Stomach (tissue), 4 donors: ENCODE measurements at regions not wholly inside any gene's neighbourhood (a gene's known extent, or its start where the extent isn't known, plus 50 kb on each side); places are given as distances from the start of the nearest gene placed in this dataset.

Experiments used
- CTCF ChIP-seq, 7 experiments: fragments of 450-650 bp in 4 of 7; fragments of 200-600 bp in 3 of 7; sonication (generic) in 3 of 7; IDR thresholded peaks; one replicate each; pipeline ENCODE4 v1.5.1; 2016 to 2019; ENCODE audit warnings: antibody characterized with exemption in 7 of 7, control low read depth in 2 of 7, mild to moderate bottlenecking in 1 of 7
- EP300 ChIP-seq: sonication (generic); formaldehyde crosslinking; IDR thresholded peaks from one replicate; pipeline ENCODE4 v1.6.1; 2017; ENCODE audit warnings: antibody characterized with exemption
- POLR2A ChIP-seq, 4 donors: fragments of 450-650 bp; IDR thresholded peaks; one replicate each; pipeline ENCODE4 v1.6.1; 2016; ENCODE audit warnings: antibody characterized with exemption in 4 of 4, control low read depth in 2 of 4, mild to moderate bottlenecking in 1 of 4, moderate library complexity in 1 of 4
- POLR2AphosphoS5 ChIP-seq, 3 donors: sonication (generic); formaldehyde crosslinking; IDR thresholded peaks; one replicate each; pipeline ENCODE4 v1.6.1; 2016; ENCODE audit warnings: antibody characterized with exemption in 3 of 3

- no peak for TF ChIP-seq CTCF (IDR thresholded peaks at IDR 0.05)
- TF ChIP-seq EP300: no peak
- no peak for TF ChIP-seq POLR2A (IDR thresholded peaks at IDR 0.05)
- no peak for TF ChIP-seq POLR2AphosphoS5 (IDR thresholded peaks at IDR 0.05)
Observed at GRCh38 chr1:70707214-70707613, 296.1 kb downstream of the CTH start.
